GM12878 (cell line): ENCODE measurements at regions not wholly inside any gene's neighbourhood (a gene's known extent, or its start where the extent isn't known, plus 50 kb on each side); places are given as distances from the start of the nearest gene placed in this dataset.

ENCODE experiments used
- ATAC-seq: fragments of 200-7000 bp; cut with Tn5 transposase; 3 replicates; pipeline ENCODE4 v1.9.1; 2020; ENCODE audit warnings: mild to moderate bottlenecking, moderate library complexity
- BruUV-seq: library from RNA; stranded (reverse); fragments of 400-500 nt; replicated peaks from 2 replicates; lab custom pipeline; 2021; lab: Mats Ljungman, UMichigan
- CTCF ChIA-PET: fragments of 300-600 bp; sonication (Branson Sonifier 250); formaldehyde crosslinking; extraction: SDS; loops from one replicate; lab custom pipeline; 2021; ENCODE audit warnings: inconsistent platforms; lab: Yijun Ruan, JAX
- POLR2A ChIA-PET: fragments of 350-600 bp; formaldehyde crosslinking; extraction: SDS; loops from one replicate; lab custom pipeline; 2021; ENCODE audit warnings: inconsistent platforms; lab: Charles Lee
- RAD21 ChIA-PET: fragments of 300-600 bp; sonication (Branson Sonifier 250); formaldehyde crosslinking; loops from one replicate; lab custom pipeline; 2023; ENCODE audit warnings: antibody characterized with exemption; ENCODE audit not compliant: unreplicated experiment; lab: Charles Lee
- SMC1A ChIA-PET: fragments of 300-600 bp; sonication (Branson Sonifier 250); formaldehyde crosslinking; loops from one replicate; lab custom pipeline; 2023; ENCODE audit not compliant: unreplicated experiment, uncharacterized antibody; lab: Charles Lee
- DNase-seq: peaks from one replicate; pipeline ENCODE4 v3.0.0-alpha.2; 2011; ENCODE audit warnings: low read depth, low spot score
- FAIRE-seq: peaks from 3 replicates; lab custom pipeline; 2011; peaks lifted over from hg19 to GRCh38; lab: Jason Lieb, UNC
- H2AFZ ChIP-seq: 2 replicates; pipeline ENCODE4 v1.6.0; 2011; ENCODE audit warnings: low read depth, low read length, control low read depth; ENCODE audit not compliant: control insufficient read depth
- H3K27ac ChIP-seq: 2 replicates; pipeline ENCODE4 v1.5.1; 2011; ENCODE audit warnings: control low read depth; ENCODE audit not compliant: control insufficient read depth, insufficient read depth
- H3K27me3 ChIP-seq, 2 experiments: replicated peaks in 1 of 2; 2 replicates each; pipeline versions ENCODE4 v1.6.0 to v1.6.1; 2011; ENCODE audit warnings: low read length in 1 of 2; ENCODE audit not compliant: control insufficient read depth in 2 of 2, insufficient read depth in 2 of 2
- H3K36me3 ChIP-seq, 2 experiments: 2 replicates each; pipeline ENCODE4 v1.5.1; 2011; ENCODE audit warnings: low read length in 1 of 2; ENCODE audit not compliant: control insufficient read depth in 2 of 2, insufficient read depth in 2 of 2
- H3K4me1 ChIP-seq: 2 replicates; pipeline ENCODE4 v1.6.1; 2011; ENCODE audit warnings: mild to moderate bottlenecking, low read length, moderate library complexity, mixed read lengths; ENCODE audit not compliant: control insufficient read depth, insufficient read depth
- H3K4me2 ChIP-seq: 2 replicates; pipeline ENCODE4 v1.6.0; 2011; ENCODE audit warnings: control low read depth; ENCODE audit not compliant: control insufficient read depth, insufficient read depth
- H3K4me3 ChIP-seq: fragments of 200-600 bp; sonication (generic); 2 replicates; pipeline ENCODE4 v1.5.1; 2016
- H3K79me2 ChIP-seq: 2 replicates; pipeline ENCODE4 v1.6.0; 2011; ENCODE audit warnings: low read length; ENCODE audit not compliant: control insufficient read depth, insufficient read depth
- H3K9ac ChIP-seq: 2 replicates; pipeline ENCODE4 v1.8.0; 2011; ENCODE audit warnings: low read length, control low read depth, mixed read lengths; ENCODE audit not compliant: control insufficient read depth, insufficient read depth
- H3K9me3 ChIP-seq: replicated peaks from 3 replicates; pipeline ENCODE4 v1.5.1; 2011; ENCODE audit warnings: mild to moderate bottlenecking, low read length; ENCODE audit not compliant: control insufficient read depth, insufficient read depth
- H4K20me1 ChIP-seq: 2 replicates; pipeline ENCODE4 v1.6.0; 2011; ENCODE audit not compliant: control insufficient read depth, insufficient read depth
- CREM ChIP-seq: IDR thresholded peaks from 2 replicates; pipeline ENCODE4 v1.6.1; 2014; ENCODE audit warnings: antibody characterized with exemption, low read depth
- E2F8 ChIP-seq: fragments of 450-650 bp; IDR thresholded peaks from 2 replicates; pipeline ENCODE4 v1.6.1; 2018; ENCODE audit warnings: mild to moderate bottlenecking, low read depth, moderate library complexity; ENCODE audit not compliant: partially characterized antibody
- MEF2B ChIP-seq: fragments of 450-650 bp; IDR thresholded peaks from 2 replicates; pipeline ENCODE4 v1.6.1; 2018; ENCODE audit warnings: mild to moderate bottlenecking, moderate library complexity; ENCODE audit not compliant: partially characterized antibody, poor library complexity, severe bottlenecking
- PKNOX1 ChIP-seq: fragments of 450-650 bp; IDR thresholded peaks from 2 replicates; pipeline ENCODE4 v1.6.1; 2016; ENCODE audit warnings: mild to moderate bottlenecking
- STAT3 ChIP-seq: IDR thresholded peaks from 2 replicates; pipeline ENCODE4 v1.6.1; 2011; ENCODE audit warnings: low read depth, low read length, improper control_type of control experiment
- TCF7 ChIP-seq: IDR thresholded peaks from 2 replicates; pipeline ENCODE4 v1.6.1; 2014; ENCODE audit warnings: antibody characterized with exemption, borderline replicate concordance
- ZBTB40 ChIP-seq: fragments of 450-650 bp; IDR thresholded peaks from 2 replicates; pipeline ENCODE4 v1.6.1; 2016; ENCODE audit warnings: mild to moderate bottlenecking, moderate library complexity, borderline replicate concordance
- ZSCAN29 ChIP-seq: fragments of 450-650 bp; IDR thresholded peaks from 2 replicates; pipeline ENCODE4 v1.6.1; 2017; ENCODE audit warnings: mild to moderate bottlenecking, moderate library complexity
- WGBS: methylation state at CpG from one replicate; pipeline ENCODE4 v1.1.6; 2016; ENCODE audit warnings: low lambda C conversion rate; ENCODE audit not compliant: insufficient replicate concordance, insufficient coverage; ENCODE audit errors: missing lambda C conversion rate; 5-methylcytosine and 5-hydroxymethylcytosine counted together
- in situ Hi-C: fragments of 300-500 bp; cut with MboI; formaldehyde crosslinking; loops from 9 replicates; pipeline ENCODE4 v1.14.3; 2018; ENCODE audit warnings: mixed read lengths
- intact Hi-C: fragments of 100-400 bp; cut with micrococcal nuclease; formaldehyde crosslinking; loops from one replicate; pipeline ENCODE4 v1.14.2; 2022; ENCODE audit not compliant: unreplicated experiment

GRCh38 chr16:9389543-9390207 is 298.2 kb downstream of the HAPSTR1 start:
- no peak for ATAC-seq
- ChIA-PET CTCF (no interaction called here), POLR2A (no interaction called here), SMC1A (no interaction called here), RAD21 (no interaction called here)
- BruUV-seq, result no TSS peak
- Histone ChIP-seq H4K20me1 (no peaks in the 10 kb centered on the region), H3K4me2 (no peak overlapping the region), H3K9me3 (no peaks in the 10 kb centered on the region; the same call in 2 of the 3 replicates), H2AFZ (no peak overlapping the region), H3K36me3 (no peaks in the 10 kb centered on the region), H3K4me1 (no peaks in the 10 kb centered on the region), H3K27me3 (no peaks in the 10 kb centered on the region), H3K27ac (no peak overlapping the region), H3K4me3 (no peak overlapping the region), H3K9ac (no peak overlapping the region), H3K79me2 (no peaks in the 10 kb centered on the region)
- in situ Hi-C loops, result no loop called here
- 0% methylated on average over 1 of the region's 1 CpG for WGBS
- no peak for DNase-seq
- no peak for FAIRE-seq
- TF ChIP-seq STAT3 (no peak), CREM (no peak), ZSCAN29 (no peak), TCF7 (no peak), MEF2B (no peak), ZBTB40 (no peak), PKNOX1 (no peak), E2F8 (no peak)
- intact Hi-C loops, result no loop called here
